Erythroblast (primary cell): ENCODE measurements at regions not wholly inside any gene's neighbourhood (a gene's known extent, or its start where the extent isn't known, plus 50 kb on each side); places are given as distances from the start of the nearest gene placed in this dataset.

Experiments used
- GATA1 ChIP-seq: IDR thresholded peaks from 2 replicates; pipeline ENCODE4 v1.6.1; 2011; ENCODE audit warnings: low read depth, mild to moderate bottlenecking, control low read depth, low read length, moderate library complexity
- POLR2A ChIP-seq: IDR thresholded peaks from 2 replicates; pipeline ENCODE4 v1.6.1; 2011; ENCODE audit warnings: mild to moderate bottlenecking, low read length

- TF ChIP-seq POLR2A (no peak), GATA1 (no peak)
These were observed 273.1 kb downstream of the GLRX3 start for GRCh38 chr10:130409331-130409730.
